22Rv1 (cell line): ENCODE measurements at regions not wholly inside any gene's neighbourhood (a gene's known extent, or its start where the extent isn't known, plus 50 kb on each side); places are given as distances from the start of the nearest gene placed in this dataset.

Experiments
- CTCF ChIP-seq: fragments of 450-650 bp; IDR thresholded peaks from 2 replicates; pipeline ENCODE4 v1.5.1; 2017; ENCODE audit warnings: mild to moderate bottlenecking
- ZFX ChIP-seq: fragments of 450-650 bp; IDR thresholded peaks from 2 replicates; pipeline ENCODE4 v1.6.1; 2017; ENCODE audit warnings: antibody characterized with exemption, borderline replicate concordance

- TF ChIP-seq CTCF (no peak), ZFX (no peak)
Observed at GRCh38 chr1:38238294-38238693, 191.7 kb upstream of the POU3F1 start.
